Inflammatory macrophage treated with lipopolysaccharide for 4 hours (primary cell): ENCODE measurements at regions not wholly inside any gene's neighbourhood (a gene's known extent, or its start where the extent isn't known, plus 50 kb on each side); places are given as distances from the start of the nearest gene placed in this dataset.

Experiments used
- DNase-seq: peaks from one replicate; pipeline ENCODE4 v3.0.0-alpha.2; 2020

- no peak for DNase-seq
Measured at GRCh38 chr18:73913505-73913904, 234.1 kb downstream of the FBXO15 start.

GRCh38 chr18:73908323-73908722 is 239.3 kb downstream of the FBXO15 start:
- no peak for DNase-seq

- no peak for DNase-seq
Measured at GRCh38 chr18:73901566-73901965, 246.1 kb downstream of the FBXO15 start.

GRCh38 chr18:73901151-73901550 is 246.5 kb downstream of the FBXO15 start:
- DNase-seq, result no peak

DNA sequence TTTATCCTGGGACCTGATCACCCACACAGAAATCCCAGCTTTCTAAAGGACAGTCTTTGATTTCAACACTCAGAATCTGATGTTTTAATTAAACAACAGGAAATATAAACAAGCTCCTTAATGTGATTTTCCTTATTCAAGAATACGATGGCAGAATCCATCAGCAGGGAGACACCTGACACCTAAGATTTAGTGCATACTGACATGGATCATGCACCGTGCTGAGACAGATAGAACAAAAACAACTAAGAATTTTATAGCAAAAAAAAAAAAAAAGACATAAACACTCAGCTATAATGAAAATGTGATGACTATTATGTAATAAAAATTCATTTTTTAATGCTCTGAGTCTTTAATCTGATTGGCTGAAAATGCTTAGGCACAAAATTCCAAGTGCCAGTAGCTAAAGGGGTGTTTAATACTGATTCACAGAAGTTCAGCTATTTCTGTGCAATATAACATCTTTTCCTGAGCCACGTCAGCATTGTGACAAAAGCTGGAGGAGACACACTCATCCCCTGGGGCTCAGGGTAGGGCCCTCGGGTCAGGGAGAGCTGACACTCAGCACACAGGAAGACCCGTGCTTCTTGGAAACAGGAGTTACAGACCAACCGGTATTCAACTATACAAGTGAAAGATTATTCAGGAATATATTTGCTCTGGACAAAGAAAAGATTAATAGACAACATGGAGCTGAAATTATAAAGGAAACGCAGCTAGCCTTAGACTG is 247.4 kb downstream of the FBXO15 start:
- DNase-seq, result no peak

DNA sequence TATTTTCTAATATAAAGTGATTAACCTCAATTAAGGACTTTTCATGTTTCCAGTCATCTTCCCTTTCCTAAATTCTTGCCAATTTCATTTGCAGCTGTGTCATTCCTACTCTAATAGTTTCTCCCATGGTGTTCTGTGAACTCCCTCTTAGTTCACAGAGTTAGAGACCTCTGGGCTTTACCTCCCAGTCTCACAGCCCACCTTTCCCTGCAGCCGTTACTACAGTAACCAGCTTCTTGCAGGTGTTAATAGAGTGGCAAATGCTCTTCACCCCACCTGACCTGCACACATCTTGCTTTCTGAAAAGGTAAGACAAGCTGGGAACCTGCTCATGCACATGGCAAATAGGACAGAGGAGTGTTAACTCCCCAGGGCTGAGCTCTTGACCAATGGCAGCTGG is 250.1 kb downstream of the FBXO15 start:
- no peak for DNase-seq

DNA sequence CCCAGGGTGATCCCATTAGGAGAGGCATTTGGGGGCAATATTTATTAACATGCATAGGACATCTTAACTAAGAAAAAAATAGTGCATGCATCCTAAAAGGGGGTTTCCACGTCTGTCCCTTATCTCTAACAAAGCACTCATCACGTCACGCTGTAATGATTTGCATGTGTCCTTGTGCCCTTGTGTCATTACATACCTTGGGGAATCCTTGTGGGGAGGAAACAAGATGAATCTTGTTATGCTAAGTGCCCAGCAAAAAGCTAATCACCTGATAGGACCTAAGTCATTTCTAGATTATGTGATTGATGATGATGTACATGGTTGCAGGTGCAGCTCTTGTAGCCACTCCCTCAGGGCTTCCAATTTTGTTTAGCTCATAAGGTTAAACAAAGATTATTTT is 250.9 kb downstream of the FBXO15 start:
- no peak for DNase-seq

DNA sequence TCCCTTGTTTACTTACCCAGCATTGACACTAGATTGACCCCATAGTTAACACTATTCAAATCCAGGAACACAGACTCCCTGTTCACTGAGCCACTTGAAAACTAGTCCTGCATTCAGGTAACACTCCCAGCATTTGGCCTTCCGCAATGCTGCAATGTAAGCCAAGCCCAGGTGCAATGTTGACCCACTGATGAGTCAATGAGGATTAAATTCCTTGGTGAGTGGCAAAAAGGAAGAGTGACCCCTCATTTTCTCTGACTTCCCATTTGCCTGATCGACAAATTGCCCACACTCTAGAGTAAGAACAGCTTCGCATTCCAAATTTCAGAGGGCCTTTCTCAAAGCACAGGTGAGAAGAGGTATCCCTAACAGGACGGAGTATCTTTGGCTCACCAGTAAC is 251.9 kb downstream of the FBXO15 start:
- no peak for DNase-seq

GRCh38 chr18:73893880-73894279 is 253.8 kb downstream of the FBXO15 start:
- no peak for DNase-seq

DNA sequence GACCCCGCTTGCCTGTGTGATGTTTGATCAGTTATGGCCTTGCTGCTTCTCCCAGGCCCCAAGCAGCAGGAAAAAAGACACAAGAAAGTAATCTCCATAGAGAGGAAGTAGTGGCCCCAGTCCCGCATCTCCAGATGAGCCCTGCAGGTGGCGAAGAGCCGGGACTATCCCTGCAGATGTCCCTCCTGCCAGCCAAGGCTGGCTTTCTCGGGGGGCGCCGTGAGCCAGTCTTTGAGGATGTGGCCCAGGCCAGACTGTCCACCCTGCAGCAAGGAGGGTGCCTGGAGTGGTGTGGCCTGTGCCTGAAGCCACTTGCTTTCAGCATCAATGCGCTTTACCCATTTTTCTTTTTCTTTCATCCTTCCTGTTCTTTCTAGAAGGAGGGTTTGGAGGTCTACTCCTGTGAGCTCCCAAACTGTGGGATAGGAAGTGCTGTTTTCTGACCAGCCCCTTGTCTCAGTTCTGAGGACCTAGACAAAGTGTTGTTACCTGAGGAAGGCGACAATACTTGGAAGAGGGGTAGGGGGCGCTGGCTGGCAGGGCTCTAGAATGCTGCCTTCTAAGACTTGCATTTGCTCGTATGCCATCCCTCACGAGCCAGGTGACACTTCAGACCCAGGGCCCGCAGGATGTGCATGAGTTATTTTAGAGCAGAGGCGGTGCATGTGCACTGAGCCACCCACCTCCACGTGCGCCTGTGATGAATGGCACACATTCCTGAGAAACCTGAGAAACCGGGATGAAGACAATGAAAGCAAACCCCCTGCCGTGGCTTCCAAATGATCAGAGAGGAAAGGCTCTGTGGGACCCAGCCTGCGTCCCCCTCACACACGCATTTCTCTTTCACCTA is 255.8 kb downstream of the FBXO15 start:
- no peak for DNase-seq

- no peak for DNase-seq
Measured at GRCh38 chr18:73888565-73888964, 259.1 kb downstream of the FBXO15 start.

DNA sequence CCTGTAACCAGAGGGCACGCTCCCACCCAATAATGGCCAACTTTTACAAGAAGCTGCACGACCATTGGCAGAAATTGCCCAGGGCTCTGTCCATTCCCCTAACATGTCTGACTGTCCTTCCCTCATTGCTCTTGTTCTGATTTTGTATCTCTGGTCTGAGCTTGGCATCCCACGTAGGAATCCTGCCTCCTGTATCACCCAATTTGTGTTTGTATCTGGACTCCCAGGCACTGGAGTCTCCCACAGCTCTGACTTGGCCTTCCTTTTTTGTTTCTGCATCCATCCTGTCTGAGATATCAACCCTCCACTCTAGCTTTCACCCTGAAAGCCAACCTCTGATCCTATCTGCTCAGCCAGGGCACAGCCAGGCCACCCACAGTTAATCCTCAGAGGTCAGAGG is 259.8 kb downstream of the FBXO15 start:
- DNase-seq, result no peak

DNA sequence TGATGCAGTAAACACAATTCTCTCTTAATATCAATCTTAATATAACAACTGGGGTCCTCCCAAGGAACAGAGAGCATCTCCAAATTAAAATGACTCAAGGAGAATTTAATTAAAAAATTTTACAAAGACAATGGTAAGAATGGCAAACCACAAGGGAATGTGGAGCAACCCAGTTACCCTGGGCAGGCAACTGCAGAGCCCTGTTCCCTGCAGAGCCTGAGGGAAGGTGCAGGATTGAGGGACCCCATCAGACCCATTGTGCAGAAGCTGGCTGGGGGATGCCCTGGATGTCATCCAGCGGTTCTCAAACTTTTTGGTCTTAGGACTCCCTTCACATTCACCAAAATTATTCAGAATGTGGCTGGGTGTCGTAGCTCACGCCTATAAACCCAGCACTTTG is 262.8 kb downstream of the FBXO15 start:
- no peak for DNase-seq

- no peak for DNase-seq
Measured at GRCh38 chr18:73881396-73881917, 266.2 kb downstream of the FBXO15 start.

DNA sequence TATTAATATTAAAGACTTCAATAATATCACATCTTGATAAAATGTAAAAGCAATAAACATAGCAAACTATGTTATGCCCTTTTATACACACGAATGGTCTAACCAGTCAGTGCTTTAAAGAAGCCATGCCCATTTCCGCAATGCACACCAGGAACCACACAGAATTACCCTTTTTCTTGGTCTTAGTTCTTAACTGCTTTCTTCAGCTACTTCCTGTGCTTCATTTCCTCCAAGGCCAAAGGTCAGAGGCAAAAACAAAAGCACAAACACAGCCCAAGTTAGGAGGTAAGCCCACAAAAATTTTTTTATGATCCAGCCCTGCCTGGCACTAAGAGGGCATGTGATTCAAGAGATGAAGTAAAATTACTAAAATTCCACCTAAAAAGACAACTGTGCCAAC is 267.2 kb downstream of the FBXO15 start:
- no peak for DNase-seq

DNA sequence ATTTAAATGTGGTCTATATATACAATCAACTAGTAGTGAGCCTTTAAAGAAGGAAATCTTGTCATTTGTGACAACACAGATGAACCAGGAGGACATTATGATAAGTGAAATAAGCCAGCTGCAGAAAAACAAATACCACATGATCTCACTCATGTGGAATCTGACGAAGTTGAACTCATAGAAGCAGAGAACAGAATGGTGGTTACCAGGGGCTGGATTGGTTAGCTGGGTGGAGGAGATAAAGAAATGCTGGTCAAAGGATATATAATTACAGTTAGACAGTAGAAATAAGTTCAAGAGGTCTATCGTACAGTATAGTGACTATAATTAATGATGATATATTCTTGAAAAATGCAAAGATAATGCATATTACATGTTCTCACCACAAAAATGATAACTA is 267.9 kb downstream of the FBXO15 start:
- no peak for DNase-seq

GRCh38 chr18:73879328-73879727 is 268.3 kb downstream of the FBXO15 start:
- no peak for DNase-seq

DNA sequence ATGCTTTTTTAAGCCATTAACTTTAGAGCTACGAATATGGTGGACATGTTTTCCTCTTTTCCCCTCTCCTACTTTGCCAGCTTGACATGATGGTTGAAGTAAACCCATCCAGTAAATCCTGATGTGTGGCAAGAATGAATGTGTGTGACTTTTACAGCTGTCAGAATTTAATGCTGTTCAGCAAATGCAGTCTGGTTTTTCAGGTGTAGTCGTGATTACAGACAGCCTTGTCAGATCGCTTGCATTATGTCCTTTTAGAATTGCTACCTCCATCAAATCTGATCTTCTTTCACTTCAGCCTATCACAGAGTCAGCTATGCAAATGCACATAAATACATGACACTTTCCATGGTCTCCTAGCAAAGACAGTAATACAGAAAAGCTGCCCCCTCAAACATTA is 278.5 kb downstream of the FBXO15 start:
- no peak for DNase-seq

- no peak for DNase-seq
Measured at GRCh38 chr18:73861771-73862170, 285.9 kb downstream of the FBXO15 start.

- DNase-seq, result no peak
Measured at GRCh38 chr18:73859837-73860397, 287.7 kb downstream of the FBXO15 start.

DNA sequence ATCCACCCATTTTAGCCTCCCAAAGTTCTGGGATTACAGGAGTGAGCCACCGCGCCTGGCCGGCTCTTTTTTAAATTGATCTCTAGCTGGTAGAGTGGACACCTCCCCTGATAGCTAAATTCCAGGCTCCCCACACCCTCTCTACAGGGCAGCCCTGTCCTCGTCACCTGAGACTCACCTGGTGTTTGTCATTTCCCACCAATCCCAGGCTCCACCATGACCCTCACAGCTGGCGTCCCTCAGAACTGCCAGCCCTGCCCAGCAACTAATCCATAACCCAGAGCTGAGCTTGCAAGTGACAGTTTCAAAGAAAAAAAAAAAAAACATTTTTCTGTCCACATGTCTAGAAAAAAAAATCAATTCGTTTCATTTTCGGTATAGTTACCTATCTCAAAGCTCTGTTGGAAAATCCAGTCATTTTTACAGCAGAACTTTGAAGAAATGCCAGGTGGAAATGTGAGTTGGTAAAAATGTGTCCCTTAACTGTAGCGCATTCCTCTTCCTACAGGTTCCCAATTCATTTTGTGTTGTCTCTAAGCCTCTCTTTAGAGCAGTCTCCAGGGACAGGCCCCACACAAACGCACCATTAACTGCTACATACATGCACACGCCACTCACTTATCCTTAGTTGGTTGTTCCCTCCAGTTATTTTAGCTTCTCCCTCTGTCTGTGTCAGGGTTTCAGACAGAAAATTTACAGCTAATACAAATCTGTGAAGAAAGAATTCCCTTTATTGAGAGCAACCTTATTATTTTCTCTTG is 294.7 kb downstream of the FBXO15 start:
- DNase-seq, result no peak

- DNase-seq, result no peak
Measured at GRCh38 chr18:73850782-73851181, 296.9 kb downstream of the FBXO15 start.

DNA sequence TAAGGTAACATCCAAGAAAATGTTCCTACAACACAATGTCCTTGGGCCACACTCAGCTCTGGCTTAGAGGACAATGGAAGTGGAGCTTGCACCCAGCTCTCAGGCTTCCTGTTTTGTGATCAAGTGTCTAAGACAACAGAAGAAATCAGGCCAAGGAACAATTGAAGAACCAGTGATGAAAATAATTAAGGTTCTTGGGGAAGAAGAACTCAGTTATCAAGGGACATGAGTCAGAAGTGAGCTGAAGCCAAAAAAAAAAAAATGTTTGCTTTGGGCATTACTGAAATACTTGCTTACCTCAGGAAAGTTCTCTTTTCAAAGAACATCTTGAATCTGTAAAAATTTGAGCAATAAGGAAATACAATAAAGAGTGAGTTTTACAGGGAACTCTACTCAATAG is 299.0 kb downstream of the FBXO15 start:
- no peak for DNase-seq
